TTC549 (cell line): ENCODE measurements at regions not wholly inside any gene's neighbourhood (a gene's known extent, or its start where the extent isn't known, plus 50 kb on each side); places are given as distances from the start of the nearest gene placed in this dataset.
"Not testable (repeated sequence)": the region's sequence is repeated elsewhere in the genome, so short reads cannot be mapped to it uniquely, and the experiment has no call there.

Source experiments
- FAIRE-seq: peaks from 2 replicates; lab custom pipeline; 2012; peaks lifted over from hg19 to GRCh38; lab: Jason Lieb, UNC

DNA sequence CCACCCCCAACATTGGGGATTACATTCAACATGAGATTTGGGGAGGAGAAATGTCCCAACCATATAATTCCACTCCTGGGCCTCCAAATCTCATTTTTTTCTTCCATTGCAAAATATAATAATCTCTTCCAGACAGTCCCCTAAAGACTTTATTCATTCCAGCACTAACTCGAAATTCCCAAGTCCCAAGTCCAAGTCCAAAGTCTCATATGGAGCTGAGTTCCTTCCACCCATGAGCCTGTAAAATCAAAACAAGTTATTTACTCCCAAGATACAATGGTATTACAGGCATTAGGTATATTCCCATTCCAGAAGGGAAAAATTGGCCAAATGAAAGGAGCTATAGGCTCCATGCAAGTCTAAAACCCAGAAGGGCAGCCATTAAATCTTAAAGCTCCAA, 56.7 kb downstream of the P2RY1 start:
- FAIRE-seq, result no peak

DNA sequence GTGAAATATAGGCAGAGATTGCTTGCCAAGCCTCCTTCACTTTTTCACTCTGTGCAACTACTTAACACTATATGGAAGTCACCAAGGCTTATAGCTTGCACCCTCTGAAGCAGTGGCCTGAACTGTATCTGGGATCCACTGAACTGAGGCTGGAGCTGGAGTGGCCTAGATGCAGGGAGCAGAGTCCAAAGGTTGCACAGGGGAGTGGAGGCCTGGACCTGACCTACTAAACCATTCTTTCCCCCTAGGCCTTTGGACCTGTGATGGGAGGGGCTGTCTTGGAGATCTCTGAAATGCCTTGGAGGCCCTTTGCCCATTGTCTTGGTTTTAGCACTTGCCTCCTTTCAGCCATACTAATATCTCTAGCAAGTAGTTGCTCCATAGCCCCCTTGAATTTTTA, 57.5 kb downstream of the P2RY1 start:
- no peak for FAIRE-seq

DNA sequence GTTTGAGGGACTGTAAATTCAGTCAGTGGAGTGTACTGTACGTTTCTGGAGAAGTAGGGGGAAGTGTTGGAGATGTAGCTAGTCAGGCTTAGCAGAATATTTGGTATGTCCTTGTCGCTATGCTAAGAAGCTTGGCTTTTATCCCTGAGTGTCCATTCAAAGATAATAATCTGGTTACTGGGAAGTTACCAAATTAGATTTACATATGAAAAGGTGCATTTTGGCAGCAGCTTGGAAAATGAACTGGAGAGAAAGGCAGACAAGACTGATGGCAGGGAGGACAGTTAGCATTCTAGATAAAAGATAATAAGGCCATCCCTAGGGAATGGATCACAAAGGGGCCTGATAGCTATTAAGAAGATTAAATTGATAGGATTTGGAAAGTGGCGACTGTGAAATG, 58.7 kb downstream of the P2RY1 start:
- no peak for FAIRE-seq

DNA sequence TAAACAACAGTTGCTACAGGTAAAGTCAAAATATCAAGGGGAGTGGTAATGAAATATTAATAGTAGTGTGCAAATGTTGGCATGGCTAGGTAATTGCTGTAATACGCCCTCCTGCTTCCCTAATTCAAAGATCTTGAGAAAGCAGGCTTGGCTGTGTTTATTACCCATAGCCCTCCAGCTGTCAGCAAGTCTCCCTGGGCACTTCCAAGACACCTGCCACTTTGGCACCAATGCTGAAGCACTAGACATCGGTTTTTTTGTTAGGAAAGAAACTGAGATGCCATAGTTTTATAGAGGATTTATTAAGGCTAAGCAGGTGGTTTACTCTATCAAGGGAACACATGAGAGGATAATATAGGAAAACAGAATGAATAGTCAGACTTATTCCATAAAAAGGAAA, 64.4 kb downstream of the P2RY1 start:
- no peak for FAIRE-seq

DNA sequence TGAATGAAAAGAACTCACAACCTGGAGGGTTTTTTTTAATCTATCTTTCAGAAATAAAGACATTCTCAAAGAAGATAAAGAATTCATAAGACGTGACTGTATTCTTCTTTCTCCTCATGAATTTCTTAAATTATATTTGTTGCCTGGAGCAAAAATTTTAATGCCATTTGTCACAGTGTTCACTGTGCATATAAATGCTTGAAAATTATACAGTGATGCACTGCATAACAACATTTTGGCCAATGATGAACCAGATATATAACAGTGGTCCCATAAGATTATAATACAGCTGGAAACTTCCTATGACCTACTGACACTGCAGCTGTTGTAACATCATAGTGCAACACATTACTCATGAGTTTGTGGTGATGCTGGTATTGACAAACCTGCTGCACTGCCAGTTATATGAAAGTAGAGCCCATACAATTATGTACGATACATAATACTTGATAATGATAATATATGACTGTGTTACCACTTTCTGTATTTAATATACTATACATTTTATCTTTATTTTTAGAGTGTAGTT, 67.3 kb downstream of the P2RY1 start:
- no peak for FAIRE-seq

DNA sequence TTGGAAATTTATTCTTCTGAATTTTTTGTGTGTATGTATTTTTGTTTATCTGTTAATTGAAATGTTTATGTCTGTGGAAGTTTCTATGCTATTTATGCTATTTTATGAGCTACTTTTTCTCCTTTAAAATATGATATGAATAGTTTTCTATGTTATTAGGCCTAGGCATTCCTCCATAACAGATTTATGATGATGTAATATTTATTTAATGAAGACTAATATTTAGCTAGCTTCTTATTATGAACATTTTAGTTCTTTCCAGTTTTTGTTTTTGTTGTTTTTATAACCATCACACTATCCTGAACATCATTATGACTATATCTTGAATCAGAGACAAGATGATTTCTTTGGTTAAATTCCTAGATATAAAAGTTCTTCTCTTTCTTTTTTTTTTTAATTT, 70.7 kb downstream of the P2RY1 start:
- FAIRE-seq, result no peak

DNA sequence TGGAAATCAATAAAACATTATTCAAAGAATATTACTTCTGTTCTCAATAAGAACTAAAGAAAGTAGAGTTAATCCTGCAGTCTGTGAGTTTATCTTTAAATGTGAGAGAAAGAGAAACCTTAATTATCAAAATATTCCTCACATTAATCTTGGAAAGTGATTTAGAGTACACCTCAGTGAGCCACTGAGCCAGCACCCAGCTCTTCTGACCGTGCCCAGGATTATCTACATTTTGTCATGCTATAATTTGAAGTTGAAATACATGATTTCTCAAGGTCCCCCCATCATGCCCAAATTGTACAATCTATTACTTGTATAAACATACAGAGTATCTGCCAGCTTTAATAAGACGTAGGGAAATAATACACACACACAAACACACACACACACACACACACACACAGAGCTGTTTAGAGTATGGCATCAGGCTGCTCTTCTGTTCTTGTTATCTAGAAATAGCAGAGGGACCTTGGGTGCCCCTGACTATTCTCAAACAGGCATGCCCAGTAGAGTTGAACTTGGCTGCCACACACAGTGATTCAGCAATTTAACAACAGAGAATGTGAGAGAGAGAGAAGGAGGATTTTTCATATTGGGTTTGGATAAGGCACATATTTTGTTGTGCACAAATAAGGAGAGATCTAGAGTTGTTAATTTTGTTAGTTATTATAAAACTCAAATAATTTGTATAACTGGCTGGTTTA, 74.4 kb downstream of the P2RY1 start:
- FAIRE-seq, result no peak

DNA sequence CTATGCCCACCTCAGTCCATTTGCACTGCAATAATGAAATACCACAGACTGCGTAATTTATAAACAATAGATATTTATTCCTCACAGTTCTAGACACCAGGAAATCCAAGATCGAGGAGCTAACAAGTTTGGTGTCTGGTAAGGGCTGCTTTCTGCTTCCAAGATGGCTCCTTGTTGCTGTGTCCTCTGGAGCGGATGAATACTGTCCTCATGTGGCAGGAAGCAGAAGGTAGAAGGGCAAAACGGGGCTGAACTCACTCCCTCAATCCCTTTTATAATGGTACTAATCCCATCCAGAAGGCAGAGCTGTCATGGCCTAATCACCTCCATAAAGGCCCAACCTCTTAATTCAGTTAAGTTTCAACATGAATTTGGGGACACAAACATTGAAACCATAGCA, 75.3 kb downstream of the P2RY1 start:
- FAIRE-seq, result no peak

DNA sequence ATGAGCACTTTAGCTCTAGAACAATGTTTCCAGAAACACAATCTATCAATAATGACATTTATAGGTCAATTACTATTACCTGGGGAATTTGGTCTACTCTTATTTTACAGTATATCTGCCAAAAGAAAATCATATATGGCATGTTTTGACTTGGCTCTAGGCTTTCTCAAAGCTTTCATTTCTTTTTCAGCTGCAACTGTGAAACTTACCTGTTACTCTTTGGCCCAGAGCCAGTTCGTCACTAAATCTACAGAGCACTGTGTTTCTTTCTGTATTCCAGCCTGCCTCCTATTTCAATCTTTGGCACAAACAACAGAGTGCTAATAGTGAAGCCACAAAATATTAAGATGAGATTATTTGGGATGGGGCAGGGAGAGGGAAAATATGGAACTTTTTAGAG, 76.0 kb downstream of the P2RY1 start:
- FAIRE-seq, result no peak

DNA sequence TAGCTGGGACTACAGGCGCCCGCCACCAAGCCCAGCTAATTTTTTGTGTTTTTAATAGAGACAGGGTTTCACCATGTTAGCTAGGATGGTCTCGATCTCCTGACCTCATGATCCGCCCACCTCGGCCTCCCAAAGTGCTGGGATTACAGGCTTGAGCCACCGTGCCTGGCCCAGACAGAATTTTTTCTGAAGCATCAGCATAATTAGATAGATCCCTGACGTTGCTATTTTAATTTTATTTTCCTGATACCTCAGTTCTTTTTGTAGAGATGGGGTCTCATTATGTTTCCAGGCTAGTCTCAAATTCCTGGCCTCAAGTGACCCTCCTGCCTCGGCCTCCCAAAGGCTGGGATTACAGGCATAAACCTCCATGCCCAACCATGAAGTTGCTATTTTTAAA, 79.8 kb downstream of the P2RY1 start:
- not testable (repeated sequence) for FAIRE-seq

DNA sequence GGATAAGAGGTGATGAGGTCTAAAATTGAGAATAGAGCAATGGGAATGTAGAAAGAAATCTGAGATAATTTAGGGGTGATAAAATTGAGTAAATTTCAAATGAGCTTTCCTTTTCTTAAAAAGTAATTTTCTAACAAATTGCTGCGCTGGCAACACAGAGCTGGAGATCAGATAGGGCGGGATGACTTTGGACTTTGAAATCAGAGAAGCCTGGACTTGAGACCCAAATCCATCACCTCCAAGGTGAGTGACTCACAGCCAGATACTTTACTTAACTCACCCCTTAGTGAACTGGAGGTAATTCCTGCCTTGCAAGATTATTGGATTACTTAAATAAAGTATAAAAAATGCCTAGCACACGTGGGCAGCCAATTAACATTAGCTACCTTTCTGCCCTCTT, 80.8 kb downstream of the P2RY1 start:
- FAIRE-seq, result no peak

DNA sequence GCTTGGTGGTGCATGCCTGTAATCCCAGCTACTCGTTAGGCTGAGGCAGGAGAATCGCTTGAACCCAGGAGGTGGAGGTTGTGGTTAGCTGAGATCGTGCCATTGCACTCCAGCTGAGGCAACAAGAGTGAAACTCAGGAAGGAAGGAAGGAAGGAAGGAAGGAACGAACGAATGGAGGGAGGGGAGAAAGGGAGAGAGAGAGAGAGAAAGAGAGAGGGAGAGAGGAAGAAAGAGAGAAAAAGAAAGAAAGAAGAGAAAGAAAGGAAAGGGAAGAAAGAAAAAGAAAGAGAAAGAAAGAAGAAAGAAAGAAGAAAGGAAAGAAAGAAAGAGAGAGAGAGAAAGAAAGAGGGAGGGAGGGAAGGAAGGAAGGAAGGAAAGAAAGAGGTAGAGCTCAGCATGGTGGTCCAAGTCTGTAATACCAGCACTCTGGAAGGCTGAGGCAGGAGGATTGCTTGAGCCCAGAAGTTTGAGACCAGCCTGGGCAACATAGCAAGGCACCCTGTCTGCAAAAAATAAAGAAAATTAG, 81.9 kb downstream of the P2RY1 start:
- FAIRE-seq, result no peak

DNA sequence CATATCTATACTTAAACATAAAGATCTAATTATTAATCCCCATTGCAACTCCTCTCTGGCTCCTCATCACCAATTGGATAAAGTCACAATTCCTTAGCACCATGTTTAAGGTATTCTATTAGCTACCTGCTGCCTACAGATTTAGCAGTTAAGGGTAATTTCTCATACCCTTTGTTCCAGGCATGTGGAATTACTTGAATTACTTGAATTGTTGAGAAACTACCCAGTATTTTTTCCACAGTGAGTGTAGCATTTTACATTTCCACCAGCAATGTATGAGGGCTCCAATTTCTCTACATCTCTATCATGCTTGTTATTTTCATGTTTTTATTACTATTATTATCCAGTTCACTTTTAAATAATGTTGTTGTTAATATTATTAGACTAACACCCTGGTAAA, 86.4 kb downstream of the P2RY1 start:
- FAIRE-seq, result no peak

DNA sequence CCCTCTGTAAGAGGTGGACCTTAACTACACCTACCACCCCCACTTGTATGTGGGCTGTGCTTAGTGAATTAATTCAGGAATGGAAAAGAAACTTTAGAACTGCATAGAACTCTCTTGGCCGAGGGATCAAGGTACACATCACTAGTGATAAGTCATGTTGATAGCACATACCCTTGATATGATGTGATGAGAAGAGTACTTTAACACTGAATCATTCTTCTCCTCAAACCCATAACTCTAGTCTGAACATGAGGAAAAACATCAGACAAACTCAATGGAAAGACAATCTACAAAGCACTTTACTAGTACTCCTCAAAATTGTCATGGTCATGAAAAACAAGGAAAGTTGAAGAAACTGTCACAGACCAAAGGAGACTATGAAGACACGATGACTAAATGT, 87.6 kb downstream of the P2RY1 start:
- FAIRE-seq, result no peak

DNA sequence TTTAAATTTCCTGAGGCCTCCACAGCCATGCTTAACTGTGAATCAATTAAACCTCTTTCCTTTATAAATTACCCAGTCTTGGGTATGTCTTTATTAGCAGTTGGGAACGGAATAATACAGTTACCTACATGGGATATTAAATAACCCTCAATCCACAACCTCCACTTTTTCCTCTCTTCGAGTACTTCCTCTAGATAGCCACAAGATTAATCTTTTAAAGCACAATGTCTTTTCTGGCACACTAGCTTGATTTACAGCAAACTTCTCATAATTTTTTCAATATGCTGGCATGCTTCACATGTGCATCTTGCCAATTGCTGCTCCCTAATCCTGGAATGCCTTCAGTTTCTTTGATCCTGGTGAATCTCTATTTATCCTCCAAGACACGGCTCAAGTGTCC, 92.2 kb downstream of the P2RY1 start:
- FAIRE-seq, result no peak

DNA sequence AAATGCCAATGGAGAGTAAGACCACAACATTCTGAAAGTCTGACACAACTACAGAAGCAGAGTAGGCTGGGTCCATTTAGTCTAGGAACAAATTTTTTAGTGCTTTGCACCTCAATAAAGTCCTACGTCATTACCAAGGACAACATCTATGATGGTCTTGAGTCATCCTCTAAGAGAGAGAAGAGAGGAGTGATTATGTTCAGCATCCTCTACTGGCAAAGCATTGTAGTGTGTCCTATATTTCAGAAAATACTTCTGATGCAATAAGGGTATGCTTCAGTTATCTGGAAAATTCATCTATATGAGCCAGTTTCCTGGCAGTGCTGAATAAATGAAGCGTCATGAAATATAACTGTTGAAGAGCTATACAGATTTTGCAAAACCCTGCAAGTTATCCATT, 95.6 kb downstream of the P2RY1 start:
- no peak for FAIRE-seq

DNA sequence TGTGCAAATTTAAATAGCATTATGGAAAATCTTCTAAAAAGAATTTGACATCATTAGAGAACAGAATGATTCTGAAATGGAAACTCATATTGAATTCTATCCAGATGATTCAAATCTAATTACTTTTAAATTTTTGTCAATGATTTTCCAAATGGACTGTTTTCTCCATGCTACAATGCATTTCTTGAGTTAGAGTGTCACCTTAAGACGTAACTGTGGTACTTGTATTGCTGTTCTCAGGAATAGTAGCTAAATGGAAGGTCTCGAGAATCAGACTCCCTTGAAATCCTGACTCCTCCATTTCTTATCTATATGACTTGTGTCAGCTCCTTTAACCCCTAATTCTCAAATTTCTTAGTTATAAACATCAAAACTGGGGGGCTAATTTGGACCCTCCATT, 102.3 kb downstream of the P2RY1 start:
- FAIRE-seq, result no peak

DNA sequence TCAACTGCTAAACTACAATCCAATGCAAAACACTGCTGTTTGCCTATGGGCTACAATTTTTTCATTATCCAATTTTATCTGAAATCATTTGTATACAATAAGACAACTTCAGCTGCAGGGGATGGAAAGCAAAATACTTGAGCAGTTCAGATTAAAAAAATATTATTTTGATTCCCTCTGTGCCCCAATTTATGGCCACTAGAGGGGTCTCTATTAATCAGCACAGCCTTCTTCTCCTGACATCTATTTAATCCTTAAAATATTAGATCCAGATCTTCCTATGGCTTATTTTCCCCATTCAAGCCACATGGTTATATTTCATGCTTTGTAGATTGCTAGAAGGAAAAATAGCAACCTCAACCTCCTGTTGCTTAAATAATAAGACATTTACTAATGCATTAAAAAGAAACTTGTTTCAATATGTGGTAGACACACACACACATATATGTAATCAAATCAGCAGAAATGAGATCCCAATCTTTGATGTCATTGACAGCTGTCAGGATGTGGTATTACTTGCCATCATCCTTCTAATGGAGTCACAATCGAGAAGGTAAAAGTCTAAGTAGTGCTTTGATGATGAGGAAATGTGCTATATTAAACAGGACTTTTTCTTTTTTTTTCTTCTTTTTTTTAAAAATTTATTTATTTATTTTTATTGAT, 104.2 kb downstream of the P2RY1 start:
- no peak for FAIRE-seq

DNA sequence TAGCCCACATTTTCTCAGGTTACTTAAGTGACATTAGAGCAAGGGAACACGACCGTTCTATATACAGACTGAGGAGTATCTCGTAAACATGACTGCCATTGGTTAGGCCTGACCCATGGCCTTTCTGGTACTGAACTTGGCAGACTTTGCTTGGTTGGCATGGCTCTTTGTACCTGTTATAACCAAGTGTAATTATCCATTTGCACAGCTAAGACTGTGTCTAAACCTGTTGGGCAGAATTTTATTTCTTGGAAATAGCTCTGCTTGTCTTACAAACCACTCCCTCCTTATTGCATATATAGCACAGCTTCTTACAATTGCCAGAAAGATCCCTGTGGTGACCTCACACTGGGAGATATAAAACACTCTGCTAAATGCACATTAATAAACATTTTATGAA, 106.9 kb downstream of the P2RY1 start:
- FAIRE-seq, result no peak

DNA sequence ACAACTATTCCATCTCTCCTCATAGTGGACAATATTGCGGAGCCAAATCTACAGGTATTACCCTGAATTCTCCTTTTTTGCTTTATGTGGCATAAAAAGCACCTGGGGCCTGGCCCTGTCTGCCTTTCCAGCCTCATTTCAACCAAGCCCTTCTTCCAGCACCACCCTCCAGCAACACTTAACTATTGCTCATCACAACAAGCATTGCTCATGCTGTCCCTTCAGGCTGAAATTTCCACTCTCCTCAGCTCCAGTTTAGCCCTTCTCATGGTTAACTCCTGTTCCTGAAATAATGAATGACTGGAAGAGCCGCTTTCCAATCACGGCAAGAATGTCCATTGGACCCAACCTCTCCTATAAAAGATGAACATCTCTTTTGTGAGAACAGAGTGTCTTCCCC, 107.4 kb downstream of the P2RY1 start:
- no peak for FAIRE-seq

DNA sequence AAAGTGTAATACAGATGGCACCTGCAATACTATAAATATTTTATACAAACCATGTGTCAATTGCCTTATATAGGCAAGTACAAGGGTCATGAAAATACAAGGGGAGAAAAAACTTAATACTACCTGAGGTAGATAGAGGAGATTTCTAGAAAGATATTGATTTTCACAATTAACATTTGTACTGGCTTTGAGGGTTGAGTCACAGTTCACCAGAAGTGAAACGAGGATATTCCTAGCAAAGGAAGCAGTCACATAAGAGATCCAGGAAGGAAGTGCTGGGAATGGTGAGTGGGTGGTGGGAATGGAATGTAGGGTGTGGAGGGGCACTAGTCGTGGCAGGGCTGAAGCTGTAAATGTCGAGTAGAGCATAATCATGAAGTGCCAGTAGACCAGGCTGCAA, 108.7 kb downstream of the P2RY1 start:
- FAIRE-seq, result no peak

DNA sequence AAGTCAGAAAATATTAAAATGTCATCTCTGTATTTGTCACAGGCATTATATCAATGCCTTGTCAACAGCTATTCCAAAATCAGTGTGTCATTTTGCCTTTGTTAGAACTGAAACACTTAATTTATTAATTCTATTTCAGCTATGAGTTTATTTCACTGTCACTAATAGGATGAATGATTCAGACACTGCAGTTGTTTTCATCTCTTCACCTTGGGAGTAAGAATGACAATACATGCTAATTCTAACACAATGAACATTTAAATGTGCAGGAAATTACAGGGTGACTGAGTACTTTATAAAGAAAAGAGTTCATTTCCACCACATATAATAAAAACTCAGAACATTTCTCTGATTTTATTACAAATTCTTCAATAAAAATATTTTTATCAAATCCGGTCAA, 109.7 kb downstream of the P2RY1 start:
- no peak for FAIRE-seq

DNA sequence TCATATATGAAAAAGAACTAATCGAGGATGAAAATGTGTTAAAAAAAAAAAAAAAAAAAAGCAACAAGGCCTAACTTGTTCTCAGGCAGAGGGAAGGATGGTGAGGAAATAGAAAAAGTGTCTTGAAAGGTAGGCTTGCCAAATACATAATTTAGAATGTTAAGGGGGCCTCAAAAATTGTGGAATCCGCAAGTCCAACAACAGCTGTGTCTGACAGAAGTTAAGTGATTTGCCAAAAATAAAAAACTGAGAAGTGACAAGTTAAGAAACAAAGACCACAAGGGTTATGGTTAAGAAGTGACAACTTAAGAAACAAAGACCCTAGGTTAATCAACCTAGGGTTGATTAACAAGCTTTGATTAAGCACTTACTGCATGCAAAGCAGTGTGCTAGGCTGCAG, 110.6 kb downstream of the P2RY1 start:
- no peak for FAIRE-seq

DNA sequence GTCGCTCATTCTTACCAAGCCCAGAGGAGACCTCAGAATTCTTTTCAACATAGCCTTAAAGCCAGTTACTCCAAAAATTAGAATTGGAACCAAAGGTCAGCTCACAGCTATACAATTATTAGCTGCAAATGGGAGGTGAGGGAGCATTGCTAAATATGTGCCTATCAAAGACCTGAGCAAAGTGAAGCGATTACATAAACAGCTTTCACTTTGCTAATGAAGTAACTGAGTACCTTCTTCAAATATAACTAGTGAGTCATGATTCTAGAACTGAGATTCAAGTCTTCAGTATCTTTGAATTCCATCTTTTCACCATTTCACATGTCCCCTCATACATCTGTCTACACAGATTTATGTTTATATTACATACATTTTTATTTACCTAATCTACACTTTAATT, 122.6 kb downstream of the P2RY1 start:
- no peak for FAIRE-seq
